ENCODE measurements at regions not wholly inside any gene's neighbourhood (a gene's known extent, or its start where the extent isn't known, plus 50 kb on each side); places are given as distances from the start of the nearest gene placed in this dataset.
"Not testable (repeated sequence)": the region's sequence is repeated elsewhere in the genome, so short reads cannot be mapped to it uniquely, and the experiment has no call there.

- no peak for TF ChIP-seq EZH2 (optimal IDR thresholded peaks at IDR 0.05; ENCODE audit: low read depth, low read length)
- no peak for TF ChIP-seq EZH2phosphoT487 (IDR thresholded peaks at IDR 0.05; ENCODE audit: low read length)
- TF ChIP-seq CTCF (IDR thresholded peaks at IDR 0.05; ENCODE audit: low read length): no peak
- DNase-seq: no peak
- Histone ChIP-seq H3K4me1 (ENCODE audit: low read length) (no peaks in the 10 kb centered on the region), H3K27ac (ENCODE audit: low read length) (no peak overlapping the region), H3K4me3 (ENCODE audit: low read length) (no peak overlapping the region), H3K9me3 (replicated peaks; ENCODE audit: insufficient read depth, low read length) (no peaks in the 10 kb centered on the region), H3K36me3 (replicated peaks; ENCODE audit: insufficient read depth, low read length) (no peaks in the 10 kb centered on the region), H4K20me1 (ENCODE audit: insufficient read depth, low read length) (no peaks in the 10 kb centered on the region), H3K79me2 (ENCODE audit: low read length) (no peaks in the 10 kb centered on the region), H2AFZ (ENCODE audit: low read length) (no peak overlapping the region), H3K4me2 (ENCODE audit: low read depth, low read length) (no peak overlapping the region), H3K9me2 (replicated peaks; ENCODE audit: insufficient read depth, low read length) (no peaks in the 10 kb centered on the region), H3K9ac (ENCODE audit: low read length) (no peak overlapping the region), H3F3A (ENCODE audit: insufficient read depth, low read length) (no peaks in the 10 kb centered on the region), H3K27me3 (replicated peaks; ENCODE audit: insufficient read depth, low read length) (no peaks in the 10 kb centered on the region)
Measured at GRCh38 chr14:101673873-101674272, 87.6 kb upstream of the PPP2R5C start.

- not testable (repeated sequence) for H3K79me2 ChIP-seq (ENCODE audit: low read length); H4K20me1 ChIP-seq (ENCODE audit: insufficient read depth, low read length); DNase-seq
Measured at GRCh38 chr14:101675835-101676234, 85.7 kb upstream of the PPP2R5C start.

GRCh38 chr14:101677912-101678327, 83.6 kb upstream of the PPP2R5C start:
- H4K20me1 ChIP-seq (ENCODE audit: insufficient read depth, low read length); H3K27ac ChIP-seq (ENCODE audit: low read length); H3K9me2 ChIP-seq (replicated peaks; ENCODE audit: insufficient read depth, low read length); DNase-seq; H3K4me2 ChIP-seq (ENCODE audit: low read depth, low read length); H3K79me2 ChIP-seq (ENCODE audit: low read length); H3K9me3 ChIP-seq (replicated peaks; ENCODE audit: insufficient read depth, low read length); H3F3A ChIP-seq (ENCODE audit: insufficient read depth, low read length); H3K4me1 ChIP-seq (ENCODE audit: low read length); H3K9ac ChIP-seq (ENCODE audit: low read length); H2AFZ ChIP-seq (ENCODE audit: low read length); H3K36me3 ChIP-seq (replicated peaks; ENCODE audit: insufficient read depth, low read length); H3K27me3 ChIP-seq (replicated peaks; ENCODE audit: insufficient read depth, low read length); H3K4me3 ChIP-seq (ENCODE audit: low read length): not testable (repeated sequence)

More at GRCh38 chr14:101675835-101676234, 85.7 kb upstream of the PPP2R5C start:
- not testable (repeated sequence) for H3K9me2 ChIP-seq (replicated peaks; ENCODE audit: insufficient read depth, low read length); H3K27ac ChIP-seq (ENCODE audit: low read length); H3K4me3 ChIP-seq (ENCODE audit: low read length); H3K4me1 ChIP-seq (ENCODE audit: low read length); H3K9me3 ChIP-seq (replicated peaks; ENCODE audit: insufficient read depth, low read length); H3K27me3 ChIP-seq (replicated peaks; ENCODE audit: insufficient read depth, low read length); H3K4me2 ChIP-seq (ENCODE audit: low read depth, low read length); H3K9ac ChIP-seq (ENCODE audit: low read length); H2AFZ ChIP-seq (ENCODE audit: low read length); H3F3A ChIP-seq (ENCODE audit: insufficient read depth, low read length); H3K36me3 ChIP-seq (replicated peaks; ENCODE audit: insufficient read depth, low read length)

GRCh38 chr14:101681795-101682194, 79.7 kb upstream of the PPP2R5C start:
- H3K9me2 ChIP-seq (replicated peaks; ENCODE audit: insufficient read depth, low read length): no peaks in the 10 kb centered on the region

More at GRCh38 chr14:101681795-101682194, 79.7 kb upstream of the PPP2R5C start:
- H3K27me3 ChIP-seq (replicated peaks; ENCODE audit: insufficient read depth, low read length): no peaks in the 10 kb centered on the region
- no peak overlapping the region for H3K9ac ChIP-seq (ENCODE audit: low read length)
- no peaks in the 10 kb centered on the region for H3K79me2 ChIP-seq (ENCODE audit: low read length)
- H3K9me3 ChIP-seq (replicated peaks; ENCODE audit: insufficient read depth, low read length): no peaks in the 10 kb centered on the region
- no peaks in the 10 kb centered on the region for H3K4me1 ChIP-seq (ENCODE audit: low read length)
- no peak overlapping the region for H3K27ac ChIP-seq (ENCODE audit: low read length)
- no peaks in the 10 kb centered on the region for H3F3A ChIP-seq (ENCODE audit: insufficient read depth, low read length)
- DNase-seq: no peak
- TF ChIP-seq EZH2phosphoT487 (IDR thresholded peaks at IDR 0.05; ENCODE audit: low read length) (no peak), CTCF (IDR thresholded peaks at IDR 0.05; ENCODE audit: low read length) (no peak), EZH2 (optimal IDR thresholded peaks at IDR 0.05; ENCODE audit: low read depth, low read length) (no peak)
- H3K4me2 ChIP-seq (ENCODE audit: low read depth, low read length): no peak overlapping the region
- no peak overlapping the region for H2AFZ ChIP-seq (ENCODE audit: low read length)
- no peak overlapping the region for H3K4me3 ChIP-seq (ENCODE audit: low read length)
- H4K20me1 ChIP-seq (ENCODE audit: insufficient read depth, low read length): no peaks in the 10 kb centered on the region
- no peaks in the 10 kb centered on the region for H3K36me3 ChIP-seq (replicated peaks; ENCODE audit: insufficient read depth, low read length)
